ENCODE measurements at regions not wholly inside any gene's neighbourhood (a gene's known extent, or its start where the extent isn't known, plus 50 kb on each side); places are given as distances from the start of the nearest gene placed in this dataset.

- no peak for TF ChIP-seq CTCF (conservative IDR thresholded peaks at IDR 0.05; ENCODE audit: low read depth, low read length)
- TF ChIP-seq EZH2 (IDR thresholded peaks at IDR 0.05; ENCODE audit: borderline replicate concordance, low read depth, low read length, poor library complexity, severe bottlenecking): no peak
These were observed 181.9 kb downstream of the SOX9 start for GRCh38 chr17:72302735-72303134.

Data from A673 (cell line).